ENCODE measurements at regions not wholly inside any gene's neighbourhood (a gene's known extent, or its start where the extent isn't known, plus 50 kb on each side); places are given as distances from the start of the nearest gene placed in this dataset.

GRCh38 chr6:165782134-165782533, 119.1 kb upstream of the PDE10A start:
- no peak for TF ChIP-seq ZNF384 (IDR thresholded peaks at IDR 0.05)
- no peak for TF ChIP-seq NFRKB (IDR thresholded peaks at IDR 0.05)
- no peak for TF ChIP-seq ARNT (IDR thresholded peaks at IDR 0.05)
- no peak for TF ChIP-seq FOXA1 (IDR thresholded peaks at IDR 0.05)
- no peak for TF ChIP-seq FOXM1 (IDR thresholded peaks at IDR 0.05; ENCODE audit: borderline replicate concordance)
- TF ChIP-seq BHLHE40 (IDR thresholded peaks at IDR 0.05; ENCODE audit: borderline replicate concordance) = no peak; the same call in 1 of the 2 replicates
- no peak for TF ChIP-seq ELF4 (IDR thresholded peaks at IDR 0.05)

Data from HEK293T (cell line).